ENCODE measurements at regions not wholly inside any gene's neighbourhood (a gene's known extent, or its start where the extent isn't known, plus 50 kb on each side); places are given as distances from the start of the nearest gene placed in this dataset.

DNA sequence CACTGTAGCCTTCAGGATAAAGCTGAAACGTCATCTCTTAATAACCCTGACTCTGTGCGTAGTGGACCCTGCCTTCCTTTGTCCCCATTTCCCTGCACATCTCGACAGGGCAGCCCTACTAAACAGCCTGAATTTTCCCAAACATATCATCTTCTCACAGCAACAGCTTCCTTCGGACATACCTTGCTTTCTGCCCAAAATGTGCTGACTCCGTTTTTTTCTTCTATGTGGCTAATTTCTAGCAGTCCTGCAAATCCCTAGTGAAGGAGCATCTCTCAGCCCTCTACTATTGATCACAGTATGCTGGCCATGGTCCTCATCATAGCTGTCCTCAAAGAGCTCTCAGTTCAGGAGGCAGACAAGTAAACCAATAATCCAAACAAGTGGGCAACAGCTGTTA is 53.1 kb upstream of the PCED1B start:
- Histone ChIP-seq H3K79me2 (ENCODE audit: insufficient read depth, low read length) (no peaks in the 10 kb centered on the region), H4K20me1 (ENCODE audit: low read depth, low read length) (no peaks in the 10 kb centered on the region), H3K4me3 (ENCODE audit: insufficient read depth, low read length, poor library complexity, severe bottlenecking) (no peak overlapping the region), H2AFZ (ENCODE audit: low read depth, low read length, severe bottlenecking) (no peak overlapping the region), H3K9me3 (ENCODE audit: insufficient read depth, low read length) (no peaks in the 10 kb centered on the region), H3K9me2 (replicated peaks; ENCODE audit: insufficient read depth, low read length) (no peaks in the 10 kb centered on the region), H3K36me3 (ENCODE audit: low read length) (no peaks in the 10 kb centered on the region), H3K27me3 (ENCODE audit: low read length) (no peaks in the 10 kb centered on the region), H3K27ac (ENCODE audit: low read depth, low read length) (no peak overlapping the region), H3F3A (ENCODE audit: insufficient read depth) (no peaks in the 10 kb centered on the region), H3K9ac (ENCODE audit: low read length) (no peak overlapping the region), H3K4me2 (ENCODE audit: low read depth, low read length, poor library complexity, severe bottlenecking) (no peak overlapping the region)
- TF ChIP-seq EZH2phosphoT487 (conservative IDR thresholded peaks at IDR 0.05; ENCODE audit: low read length) (no peak), CTCF (IDR thresholded peaks at IDR 0.05; ENCODE audit: insufficient read depth, low read length, poor library complexity, severe bottlenecking) (no peak)

All from SU-DHL-6 (cell line).